ENCODE measurements at regions not wholly inside any gene's neighbourhood (a gene's known extent, or its start where the extent isn't known, plus 50 kb on each side); places are given as distances from the start of the nearest gene placed in this dataset.

DNA sequence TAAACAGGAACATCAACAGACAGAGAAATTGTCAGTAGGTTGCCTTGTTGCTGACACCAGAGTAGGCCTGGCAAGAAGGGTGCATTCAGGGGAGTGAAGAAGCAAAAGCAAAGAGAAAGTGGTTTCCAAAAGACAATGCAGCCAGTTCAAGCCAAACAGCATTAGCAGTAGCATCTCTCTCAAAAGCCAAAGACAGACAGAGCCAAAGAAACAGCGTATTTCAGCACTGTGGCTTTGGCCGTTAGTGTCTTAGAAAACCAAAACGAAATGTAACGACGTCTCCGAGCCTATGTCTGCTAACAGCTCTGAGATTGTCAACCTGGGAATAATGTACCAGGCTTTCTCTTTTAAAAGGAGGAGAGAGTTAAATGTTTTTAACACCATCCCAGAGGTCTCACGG lies 178.6 kb downstream of the NRP2 start:
- DNase-seq, result no peak

DNA sequence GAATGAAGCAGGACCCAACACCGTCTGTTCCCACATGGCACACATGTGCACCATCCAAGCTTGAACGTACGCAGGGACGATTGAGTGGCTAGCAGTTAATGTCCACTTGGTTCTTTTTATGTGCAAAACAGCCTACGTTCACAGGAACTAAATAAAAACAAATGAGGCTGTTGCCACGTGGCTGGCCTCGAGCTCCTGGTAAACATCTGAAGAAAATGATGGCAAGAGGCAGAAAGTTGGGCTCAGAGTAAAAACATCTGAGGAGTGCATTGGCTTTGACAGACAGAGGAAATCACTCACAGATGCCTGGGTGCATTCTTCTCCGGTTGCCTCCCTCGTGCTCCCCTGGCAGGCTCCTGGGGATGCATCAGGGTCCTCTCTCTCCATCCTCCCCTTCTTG lies 177.9 kb downstream of the NRP2 start:
- DNase-seq, result no peak

DNA sequence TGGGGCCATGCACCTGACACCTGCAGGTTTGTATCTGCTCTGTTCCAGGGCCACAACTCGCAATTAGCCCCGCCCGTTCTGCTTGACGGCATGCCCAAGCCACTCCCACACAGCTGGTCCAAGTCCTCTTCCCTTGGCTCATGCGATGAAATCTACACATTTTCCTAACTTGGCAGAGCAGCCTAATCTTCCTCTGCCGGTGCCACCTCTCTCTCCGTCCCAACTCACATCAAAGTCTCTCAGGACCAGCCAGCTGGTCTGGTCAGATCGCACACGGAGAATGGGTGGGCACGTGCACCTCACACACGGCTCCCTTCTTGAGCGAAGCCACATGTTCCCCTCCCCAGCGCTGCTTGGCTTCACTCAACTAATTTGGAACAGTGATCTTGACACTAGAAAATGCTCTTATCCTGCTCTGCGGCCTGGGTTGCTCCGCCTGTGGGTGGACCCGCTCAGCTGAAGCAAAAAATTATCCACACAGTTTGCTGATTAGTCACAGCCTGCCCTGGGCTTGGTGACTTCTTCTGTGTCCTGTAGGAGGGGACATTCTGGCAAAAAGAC lies 176.7 kb downstream of the NRP2 start:
- DNase-seq, result no peak

GRCh38 chr2:205858275-205858674 lies 176.0 kb downstream of the NRP2 start:
- DNase-seq, result no peak

DNA sequence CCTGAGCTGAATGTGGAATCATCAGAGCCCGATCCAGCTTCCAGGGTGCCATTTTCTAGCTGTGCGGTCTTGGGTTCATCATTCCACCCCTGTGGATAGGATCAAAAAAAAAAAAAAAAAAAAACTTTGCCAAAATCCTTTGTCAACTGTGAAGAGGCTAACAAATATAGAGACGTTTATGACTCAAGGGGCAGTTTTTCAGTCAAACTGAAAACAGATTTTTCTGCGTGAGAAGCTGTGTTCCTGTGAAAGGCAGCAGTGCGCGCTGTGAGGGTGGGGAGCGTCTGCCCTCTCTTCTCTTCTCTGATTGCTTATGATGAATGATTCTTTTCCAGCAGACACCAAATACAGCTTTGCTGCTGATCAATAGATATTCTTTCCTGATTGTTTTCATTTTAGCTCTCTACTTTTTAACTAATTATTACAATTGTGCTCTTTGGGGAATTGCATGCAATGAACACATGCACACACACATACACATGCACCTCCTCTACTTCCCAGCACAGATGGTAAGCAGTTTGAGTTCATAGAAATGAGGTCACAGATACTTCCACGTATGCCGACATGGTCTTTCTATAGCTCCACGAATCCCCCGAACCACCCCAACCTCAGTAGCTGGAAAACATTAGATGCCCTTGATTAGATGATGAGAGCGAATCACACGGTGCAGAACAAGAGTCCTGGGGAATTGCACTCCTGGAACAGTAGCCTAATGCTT lies 175.4 kb downstream of the NRP2 start:
- no peak for DNase-seq

DNA sequence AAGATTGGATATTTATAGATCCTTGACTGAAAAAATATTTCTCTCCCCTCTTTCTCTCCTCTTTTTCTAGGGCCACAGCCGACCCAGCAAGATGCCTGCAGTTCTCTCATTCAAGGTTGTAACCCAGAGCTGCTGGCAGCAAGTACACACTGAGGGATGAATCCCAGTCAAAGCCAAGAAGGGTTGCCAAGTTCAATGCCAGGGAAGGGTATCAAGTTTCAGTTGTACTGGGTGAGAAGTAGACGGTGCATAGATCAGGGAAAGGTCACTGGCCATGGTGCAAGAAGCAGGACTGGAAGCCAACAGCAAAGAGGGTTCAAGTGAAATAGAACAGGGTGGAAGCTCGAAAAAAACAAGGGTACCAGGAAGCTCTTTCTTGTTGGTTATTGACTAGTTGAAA lies 170.2 kb downstream of the NRP2 start:
- no peak for DNase-seq

DNA sequence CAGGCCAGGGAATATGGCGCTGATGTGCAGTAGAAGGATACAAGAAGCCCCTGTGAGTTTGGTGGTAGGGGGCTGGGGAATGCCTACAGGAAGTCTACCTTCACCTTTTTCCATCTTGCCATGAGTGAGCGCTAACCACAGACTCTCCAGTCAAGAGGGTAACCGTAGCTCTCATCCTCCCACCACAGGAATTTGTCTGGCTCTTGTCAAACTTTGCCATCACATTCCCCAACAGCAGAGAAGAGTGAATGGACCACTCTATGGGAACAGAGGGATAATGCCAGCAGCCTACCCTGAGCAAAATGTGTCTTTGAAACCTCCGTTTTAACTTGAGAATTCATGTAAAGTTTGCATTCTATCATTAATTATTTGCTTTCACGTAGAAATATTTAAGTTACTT lies 168.3 kb downstream of the NRP2 start:
- no peak for DNase-seq

- no peak for DNase-seq
Measured at GRCh38 chr2:205850132-205850531, 167.8 kb downstream of the NRP2 start.

DNA sequence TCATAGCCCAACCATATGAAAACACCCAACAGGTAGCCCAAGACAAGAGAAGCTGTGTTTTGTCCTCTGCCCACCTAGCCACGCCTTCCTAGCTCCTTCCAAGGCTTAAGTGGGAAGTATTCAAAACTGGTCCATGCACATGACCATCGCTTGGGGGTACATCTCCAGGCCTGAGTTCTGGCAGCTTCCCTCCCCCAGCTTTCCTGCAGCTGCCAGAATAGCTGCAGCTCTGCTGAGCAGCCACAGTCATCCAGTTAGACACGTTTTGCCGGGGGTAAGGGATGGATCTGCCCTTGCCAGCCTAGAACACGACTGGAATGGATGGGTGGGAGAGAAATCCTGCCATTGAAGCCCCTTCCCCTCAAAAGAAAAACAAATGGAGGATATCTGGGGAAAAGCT lies 166.8 kb downstream of the NRP2 start:
- no peak for DNase-seq

- no peak for DNase-seq
Measured at GRCh38 chr2:205848601-205849000, 166.3 kb downstream of the NRP2 start.
